Smooth muscle cell (in vitro differentiated cells): ENCODE measurements at regions not wholly inside any gene's neighbourhood (a gene's known extent, or its start where the extent isn't known, plus 50 kb on each side); places are given as distances from the start of the nearest gene placed in this dataset.
"Not testable (repeated sequence)": the region's sequence is repeated elsewhere in the genome, so short reads cannot be mapped to it uniquely, and the experiment has no call there.

Experiments
- DNase-seq: peaks from one replicate; lab custom pipeline; 2025; ENCODE audit not compliant: unreplicated experiment; lab: John Stamatoyannopoulos, UW
- H2AFZ ChIP-seq: fragments of 200-600 bp; sonication (generic); 2 replicates; pipeline ENCODE4 v1.6.0; 2016; ENCODE audit warnings: antibody characterized with exemption, low read depth, mild to moderate bottlenecking
- H3F3A ChIP-seq: fragments of 200-600 bp; sonication (generic); 2 replicates; pipeline ENCODE4 v1.6.0; 2017; ENCODE audit warnings: antibody characterized with exemption, low read depth
- H3K27ac ChIP-seq: fragments of 200-600 bp; sonication (generic); 2 replicates; pipeline ENCODE4 v1.5.1; 2016; ENCODE audit warnings: low read depth, mild to moderate bottlenecking
- H3K27me3 ChIP-seq: fragments of 200-600 bp; sonication (generic); 2 replicates; pipeline ENCODE4 v1.6.1; 2016; ENCODE audit warnings: low read depth, mild to moderate bottlenecking
- H3K36me3 ChIP-seq: fragments of 200-600 bp; sonication (generic); 2 replicates; pipeline ENCODE4 v1.5.1; 2016; ENCODE audit warnings: low read depth
- H3K4me1 ChIP-seq: fragments of 200-600 bp; sonication (generic); 2 replicates; pipeline ENCODE4 v1.5.1; 2016; ENCODE audit warnings: low read depth
- H3K4me2 ChIP-seq: fragments of 200-600 bp; sonication (generic); 2 replicates; pipeline ENCODE4 v1.6.0; 2016; ENCODE audit warnings: mild to moderate bottlenecking
- H3K4me3 ChIP-seq: fragments of 200-600 bp; sonication (generic); 2 replicates; pipeline ENCODE4 v1.5.1; 2016; ENCODE audit warnings: mild to moderate bottlenecking
- H3K79me2 ChIP-seq: fragments of 200-600 bp; sonication (generic); 2 replicates; pipeline ENCODE4 v1.6.0; 2016; ENCODE audit warnings: low read depth, mild to moderate bottlenecking
- H3K9ac ChIP-seq: fragments of 200-600 bp; sonication (generic); 2 replicates; pipeline ENCODE4 v1.6.0; 2016; ENCODE audit warnings: low read depth
- H3K9me3 ChIP-seq: fragments of 200-600 bp; sonication (generic); replicated peaks from 2 replicates; pipeline ENCODE4 v1.5.1; 2016; ENCODE audit warnings: low read depth
- H4K20me1 ChIP-seq: fragments of 200-600 bp; sonication (generic); 2 replicates; pipeline ENCODE4 v1.6.0; 2016; ENCODE audit warnings: low read depth
- CTCF ChIP-seq: fragments of 200-600 bp; sonication (generic); IDR thresholded peaks from 2 replicates; pipeline ENCODE4 v1.5.1; 2017; ENCODE audit warnings: borderline replicate concordance, mild to moderate bottlenecking, antibody characterized with exemption; ENCODE audit not compliant: insufficient read depth, poor library complexity, severe bottlenecking
- WGBS: methylation state at CpG from one replicate; pipeline ENCODE4 v1.1.7; 2016; ENCODE audit warnings: low lambda C conversion rate; 5-methylcytosine and 5-hydroxymethylcytosine counted together

GRCh38 chr14:106547735-106548434 is 1021.5 kb downstream of the TMEM121 start:
- peaks cover 6% of the 10 kb centered on the region for H3K9me3 ChIP-seq
- no peak overlapping the region for H3K4me3 ChIP-seq
- H4K20me1 ChIP-seq: no peaks in the 10 kb centered on the region
- H3K4me1 ChIP-seq: no peaks in the 10 kb centered on the region
- no peaks in the 10 kb centered on the region for H3F3A ChIP-seq
- no peak overlapping the region for H3K4me2 ChIP-seq
- 50% methylated on average over 3 of the region's 3 CpGs for WGBS
- no peak for TF ChIP-seq CTCF
- no peaks in the 10 kb centered on the region for H3K27me3 ChIP-seq
- no peaks in the 10 kb centered on the region for H3K79me2 ChIP-seq
- no peak for DNase-seq
- no peak overlapping the region for H3K9ac ChIP-seq
- H2AFZ ChIP-seq: no peak overlapping the region
- H3K36me3 ChIP-seq: no peaks in the 10 kb centered on the region
- no peak overlapping the region for H3K27ac ChIP-seq

GRCh38 chr14:106549064-106549463 is 1022.7 kb downstream of the TMEM121 start:
- Histone ChIP-seq H3K4me3 (no peak overlapping the region), H3K9me3 (peaks cover 6% of the 10 kb centered on the region), H3K9ac (no peak overlapping the region), H3K27ac (no peak overlapping the region), H4K20me1 (no peaks in the 10 kb centered on the region), H3K36me3 (no peaks in the 10 kb centered on the region), H3K4me2 (no peak overlapping the region), H3F3A (no peaks in the 10 kb centered on the region), H2AFZ (no peak overlapping the region), H3K4me1 (no peaks in the 10 kb centered on the region), H3K27me3 (no peaks in the 10 kb centered on the region), H3K79me2 (no peaks in the 10 kb centered on the region)
- TF ChIP-seq CTCF: no peak
- no peak for DNase-seq
- WGBS: 83% methylated on average over 1 of the region's 1 CpG

DNA sequence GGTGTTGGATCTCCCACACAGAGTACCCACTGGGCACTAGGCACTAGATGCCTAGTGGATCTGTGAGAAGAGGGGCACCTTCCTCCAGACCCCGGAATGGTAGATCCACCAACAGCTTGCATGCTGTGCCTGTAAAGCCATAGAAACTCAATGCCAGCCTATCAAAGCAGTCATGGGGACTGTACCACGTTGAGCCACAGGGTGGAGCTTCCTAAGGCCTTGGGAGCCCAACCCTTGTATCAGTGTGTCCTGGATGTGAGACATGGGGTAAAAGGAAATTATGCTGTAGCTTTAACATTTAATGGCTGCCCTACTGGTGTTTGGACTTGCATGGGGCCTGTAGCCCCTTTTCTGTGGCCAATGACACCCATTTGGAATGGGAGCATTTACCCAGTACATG is 1024.9 kb downstream of the TMEM121 start:
- Histone ChIP-seq H3K9me3 (peaks cover 4% of the 10 kb centered on the region), H3K9ac (no peak overlapping the region), H3K36me3 (no peaks in the 10 kb centered on the region), H3K27me3 (no peaks in the 10 kb centered on the region), H3K79me2 (no peaks in the 10 kb centered on the region), H3K27ac (no peak overlapping the region), H3K4me1 (no peaks in the 10 kb centered on the region), H3K4me3 (no peak overlapping the region), H3K4me2 (no peak overlapping the region), H4K20me1 (no peaks in the 10 kb centered on the region), H3F3A (no peaks in the 10 kb centered on the region), H2AFZ (no peak overlapping the region)
- TF ChIP-seq CTCF: no peak
- no peak for DNase-seq
- WGBS: 43% methylated on average over 2 of the region's 2 CpGs

- H3K9me3 ChIP-seq: not testable (repeated sequence)
Measured at GRCh38 chr14:106556211-106556610, 1029.8 kb downstream of the TMEM121 start.

More at GRCh38 chr14:106556211-106556610, 1029.8 kb downstream of the TMEM121 start:
- DNase-seq, H3F3A ChIP-seq, H3K27ac ChIP-seq, H3K79me2 ChIP-seq, H3K4me3 ChIP-seq, H3K36me3 ChIP-seq, H3K27me3 ChIP-seq, H3K4me2 ChIP-seq, H2AFZ ChIP-seq, H4K20me1 ChIP-seq, H3K4me1 ChIP-seq, H3K9ac ChIP-seq: not testable (repeated sequence)
- 85% methylated on average over 9 of the region's 9 CpGs for WGBS
